Hepatocyte (in vitro differentiated cells): ENCODE measurements at regions not wholly inside any gene's neighbourhood (a gene's known extent, or its start where the extent isn't known, plus 50 kb on each side); places are given as distances from the start of the nearest gene placed in this dataset.

Source experiments
- EZH2 ChIP-seq: fragments of 200-600 bp; sonication (generic); IDR thresholded peaks from 2 replicates; pipeline ENCODE4 v1.6.1; 2016; ENCODE audit warnings: antibody characterized with exemption, mild to moderate bottlenecking, borderline replicate concordance
- EZH2phosphoT487 ChIP-seq: fragments of 200-600 bp; sonication (generic); IDR thresholded peaks from one replicate; pipeline ENCODE4 v1.6.1; 2018; ENCODE audit warnings: antibody characterized with exemption, mild to moderate bottlenecking, low read depth, moderate library complexity; ENCODE audit not compliant: unreplicated experiment, severe bottlenecking
- TF ChIP-seq, protein P1 (sequence below): fragments of 200-600 bp; sonication (generic); IDR thresholded peaks from 2 replicates; pipeline ENCODE4 v1.5.1; 2016; ENCODE audit warnings: antibody characterized with exemption, mild to moderate bottlenecking; ENCODE audit not compliant: poor library complexity

DNA sequence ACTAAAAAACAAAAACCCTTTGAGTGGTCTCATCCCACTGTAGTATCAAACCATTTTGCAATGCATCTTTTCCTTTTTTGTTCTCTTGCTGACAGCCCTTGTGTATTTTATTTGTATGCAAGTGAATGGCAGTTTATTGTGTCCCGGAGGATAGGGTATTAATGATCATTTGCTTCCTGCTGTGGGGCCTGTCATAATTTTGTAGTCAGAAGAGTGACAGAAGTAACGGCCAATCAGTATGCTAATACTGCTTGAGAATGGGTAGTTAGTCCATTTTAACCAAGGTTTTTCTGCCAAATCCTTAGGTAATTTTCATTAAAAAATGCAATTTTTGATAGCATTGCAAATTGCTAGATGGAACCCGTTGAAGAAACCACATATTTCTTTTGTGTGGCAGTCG lies 75.5 kb upstream of the PLSCR5 start:
- TF ChIP-seq, protein P1, sequence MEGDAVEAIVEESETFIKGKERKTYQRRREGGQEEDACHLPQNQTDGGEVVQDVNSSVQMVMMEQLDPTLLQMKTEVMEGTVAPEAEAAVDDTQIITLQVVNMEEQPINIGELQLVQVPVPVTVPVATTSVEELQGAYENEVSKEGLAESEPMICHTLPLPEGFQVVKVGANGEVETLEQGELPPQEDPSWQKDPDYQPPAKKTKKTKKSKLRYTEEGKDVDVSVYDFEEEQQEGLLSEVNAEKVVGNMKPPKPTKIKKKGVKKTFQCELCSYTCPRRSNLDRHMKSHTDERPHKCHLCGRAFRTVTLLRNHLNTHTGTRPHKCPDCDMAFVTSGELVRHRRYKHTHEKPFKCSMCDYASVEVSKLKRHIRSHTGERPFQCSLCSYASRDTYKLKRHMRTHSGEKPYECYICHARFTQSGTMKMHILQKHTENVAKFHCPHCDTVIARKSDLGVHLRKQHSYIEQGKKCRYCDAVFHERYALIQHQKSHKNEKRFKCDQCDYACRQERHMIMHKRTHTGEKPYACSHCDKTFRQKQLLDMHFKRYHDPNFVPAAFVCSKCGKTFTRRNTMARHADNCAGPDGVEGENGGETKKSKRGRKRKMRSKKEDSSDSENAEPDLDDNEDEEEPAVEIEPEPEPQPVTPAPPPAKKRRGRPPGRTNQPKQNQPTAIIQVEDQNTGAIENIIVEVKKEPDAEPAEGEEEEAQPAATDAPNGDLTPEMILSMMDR, result no peak
- TF ChIP-seq EZH2, result no peak
- no peak for TF ChIP-seq EZH2phosphoT487
